ENCODE measurements at regions not wholly inside any gene's neighbourhood (a gene's known extent, or its start where the extent isn't known, plus 50 kb on each side); places are given as distances from the start of the nearest gene placed in this dataset.

- TF ChIP-seq CHD1 (IDR thresholded peaks at IDR 0.05; ENCODE audit: low read depth, low read length) (no peak), CTCF (conservative IDR thresholded peaks at IDR 0.05; ENCODE audit: low read depth, low read length) (no peak), POLR2A (IDR thresholded peaks at IDR 0.05; ENCODE audit: low read depth, low read length) (no peak), RAD21 (IDR thresholded peaks at IDR 0.05; ENCODE audit: low read length) (no peak), RCOR1 (IDR thresholded peaks at IDR 0.05; ENCODE audit: insufficient replicate concordance, low read length) (no peak), FOS (IDR thresholded peaks at IDR 0.05; ENCODE audit: low read depth, low read length) (no peak), USF2 (IDR thresholded peaks at IDR 0.05; ENCODE audit: low read depth, low read length) (no peak), MAFK (IDR thresholded peaks at IDR 0.05; ENCODE audit: low read depth, low read length) (no peak), CEBPB (IDR thresholded peaks at IDR 0.05; ENCODE audit: low read depth, low read length) (no peak), NFE2L2 (IDR thresholded peaks at IDR 0.05; ENCODE audit: low read depth, low read length) (no peak), MAZ (IDR thresholded peaks at IDR 0.05; ENCODE audit: borderline replicate concordance, low read depth, low read length) (no peak), MXI1 (IDR thresholded peaks at IDR 0.05; ENCODE audit: borderline replicate concordance, low read depth, low read length) (no peak), SMC3 (IDR thresholded peaks at IDR 0.05; ENCODE audit: low read depth, low read length) (no peak)
Observed at GRCh38 chr18:21979759-21980158, 189.6 kb upstream of the GATA6 start.

All from IMR-90 (cell line).